Motor neuron (in vitro differentiated cells): ENCODE measurements at regions not wholly inside any gene's neighbourhood (a gene's known extent, or its start where the extent isn't known, plus 50 kb on each side); places are given as distances from the start of the nearest gene placed in this dataset.
"Not testable (repeated sequence)": the region's sequence is repeated elsewhere in the genome, so short reads cannot be mapped to it uniquely, and the experiment has no call there.

Experiments
- ATAC-seq, 8 experiments: fragments of 200-7000 bp; cut with Tn5 transposase; replicated peaks in 6 of 8; 2 replicates each; pipeline ENCODE4 v1.8.0; 2021; ENCODE audit warnings: mild to moderate bottlenecking in 8 of 8, moderate library complexity in 8 of 8
- H3K27ac ChIP-seq, 2 donors: fragments of 250-450 bp; sonication (Bioruptor Pico); 2 replicates each; pipeline ENCODE4 v1.9.0; 2021; ENCODE audit warnings: antibody characterized with exemption in 2 of 2, mild to moderate bottlenecking in 2 of 2, moderate library complexity in 1 of 2
- H3K4me1 ChIP-seq, 2 donors: fragments of 250-450 bp; sonication (Bioruptor Pico); replicated peaks in 1 of 2; 2 replicates each; pipeline ENCODE4 v1.6.1; 2021; ENCODE audit warnings: antibody characterized with exemption in 2 of 2, mild to moderate bottlenecking in 2 of 2, moderate library complexity in 1 of 2
- H3K4me3 ChIP-seq, 5 donors: fragments of 250-450 bp; sonication (Bioruptor Pico); 2 replicates each; pipeline ENCODE4 v1.9.0; 2021; ENCODE audit warnings: antibody characterized with exemption in 5 of 5, mild to moderate bottlenecking in 5 of 5, moderate library complexity in 4 of 5
- WGBS, 10 experiments: fragments of 450-650 bp; shearing (Covaris generic); methylation state at CpG; one replicate each; pipeline ENCODE4 v1.0.0; 2022; 5-methylcytosine and 5-hydroxymethylcytosine counted together
- in situ Hi-C, 9 experiments: fragments of 400-800 bp; cut with MboI; loops; one replicate each; pipeline ENCODE4 v1.15.0; 2021; ENCODE audit warnings: low sequenced_read_pairs in 9 of 9, low pct_unique_long_range_greater_than_20kb in 2 of 9; ENCODE audit not compliant: unreplicated experiment in 9 of 9

DNA sequence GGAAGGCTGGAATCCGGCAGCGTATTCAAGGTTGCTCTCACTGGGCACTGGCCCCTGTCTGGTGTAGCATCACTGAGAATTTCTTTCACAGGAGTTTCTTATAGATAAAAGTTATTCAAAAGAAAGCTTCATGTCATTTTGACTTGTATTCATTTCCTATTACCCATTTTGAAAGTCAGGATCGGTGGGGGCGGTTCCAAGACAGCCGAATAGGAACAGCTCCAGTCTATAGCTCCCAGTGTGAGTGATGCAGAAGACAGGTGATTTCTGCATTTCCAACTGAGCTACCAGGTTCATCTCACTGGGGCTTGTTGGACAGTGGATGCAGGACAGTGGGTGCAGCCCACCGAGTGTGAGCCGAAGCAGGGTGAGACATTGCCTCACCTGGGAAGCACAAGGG lies 51.5 kb upstream of the CDC42EP3 start:
- WGBS, 10 experiments = 90 to 100% (median 100%) methylated on average over 1 to 5 of the region's 7 CpGs; no CpG with 5 or more reads in 5 of the 10 experiments
- H3K27ac ChIP-seq, in situ Hi-C loops, H3K4me1 ChIP-seq, ATAC-seq, H3K4me3 ChIP-seq: not testable (repeated sequence)

DNA sequence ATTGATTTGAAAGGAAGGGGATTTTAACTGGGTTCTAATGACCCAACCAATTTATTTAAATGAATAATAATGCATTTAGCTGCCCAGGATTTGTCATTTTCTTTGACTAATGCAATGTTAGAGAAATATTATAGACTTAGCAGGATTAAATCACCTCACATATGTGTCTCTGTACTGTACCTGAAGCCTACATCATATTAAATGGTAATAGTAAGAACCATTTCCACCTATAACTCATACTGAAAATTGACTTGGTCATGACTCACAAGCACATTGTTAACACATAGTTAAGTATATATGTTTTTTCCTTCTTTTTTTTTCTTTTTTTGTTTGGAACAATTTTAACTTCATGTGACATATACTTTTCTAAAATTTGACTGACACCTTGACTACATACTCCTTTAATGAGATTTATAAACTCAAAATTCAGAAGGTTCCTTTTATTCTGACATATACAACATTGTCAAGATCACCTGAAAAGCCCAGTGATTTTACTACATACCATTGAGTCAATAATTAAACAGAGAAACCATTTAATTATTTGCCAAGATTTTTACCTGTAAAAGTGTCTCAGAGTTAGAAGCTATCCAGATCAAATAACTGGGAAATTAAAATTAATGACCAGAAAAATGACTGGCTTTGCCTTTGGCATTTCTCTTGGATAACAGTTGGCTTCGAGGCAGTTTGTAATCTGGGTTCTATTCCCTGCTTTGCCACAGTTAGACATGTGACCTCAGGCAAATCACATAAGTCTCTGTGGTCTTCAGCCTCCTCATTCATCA lies 58.8 kb upstream of the CDC42EP3 start:
- ATAC-seq = no peak
- no peaks in the 10 kb centered on the region for H3K4me1 ChIP-seq
- no peak overlapping the region for H3K4me3 ChIP-seq
- WGBS, 10 experiments = 20 to 100% (median 60%) methylated on average over 1 of the region's 1 CpG; no CpG with 5 or more reads in 1 of the 10 experiments
- in situ Hi-C loops = no loop called here
- no peak overlapping the region for H3K27ac ChIP-seq

DNA sequence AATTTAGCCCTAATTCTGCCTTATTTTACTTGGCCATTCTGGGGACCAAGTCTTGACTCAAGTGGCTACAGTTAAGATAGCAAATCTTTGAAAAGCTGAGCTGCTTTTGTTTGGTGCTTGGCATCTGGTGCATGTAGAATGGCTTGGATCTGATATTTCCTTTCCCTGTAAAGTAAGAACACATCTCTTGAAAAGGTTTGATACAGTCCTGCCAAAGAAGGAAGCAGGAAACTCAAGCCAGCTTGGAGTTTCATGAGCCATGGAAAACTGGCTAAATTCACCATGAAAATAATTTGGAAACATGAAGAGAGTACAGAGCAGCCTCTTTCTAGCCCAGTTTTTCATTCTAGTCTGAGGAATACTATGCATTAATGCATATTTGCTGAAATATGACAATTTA lies 61.0 kb upstream of the CDC42EP3 start:
- ATAC-seq, H3K27ac ChIP-seq, in situ Hi-C loops, H3K4me3 ChIP-seq, H3K4me1 ChIP-seq: not testable (repeated sequence)

DNA sequence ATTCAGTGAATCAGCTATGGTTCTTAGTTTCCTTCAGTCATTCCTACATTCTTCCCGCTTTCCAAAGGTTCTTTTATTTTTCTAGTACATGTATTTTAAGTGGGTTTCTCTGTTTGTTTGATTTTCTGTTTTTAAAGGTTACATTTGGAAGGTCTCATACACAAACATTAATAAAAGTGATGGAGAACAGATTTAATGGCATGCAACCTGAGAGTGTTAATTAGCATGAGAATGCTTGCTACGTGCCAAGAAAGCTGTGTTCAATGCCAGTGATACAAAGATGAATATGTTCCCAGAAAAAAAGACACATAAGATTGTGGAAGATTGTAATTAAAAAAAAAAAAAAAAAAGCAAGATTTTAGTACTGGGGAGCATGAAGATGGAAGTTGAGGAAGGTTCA lies 61.8 kb upstream of the CDC42EP3 start:
- no peak overlapping the region for H3K27ac ChIP-seq
- H3K4me3 ChIP-seq = no peak overlapping the region
- in situ Hi-C loops = no loop called here
- no peak for ATAC-seq
- 0 to 100% (median 73%) methylated on average over 1 to 2 of the region's 2 CpGs; no CpG with 5 or more reads in 2 of the 10 experiments for WGBS, 10 experiments
- no peaks in the 10 kb centered on the region for H3K4me1 ChIP-seq

- in situ Hi-C loops = not testable (repeated sequence)
Measured at GRCh38 chr2:37733955-37734354, 62.5 kb upstream of the CDC42EP3 start.

DNA sequence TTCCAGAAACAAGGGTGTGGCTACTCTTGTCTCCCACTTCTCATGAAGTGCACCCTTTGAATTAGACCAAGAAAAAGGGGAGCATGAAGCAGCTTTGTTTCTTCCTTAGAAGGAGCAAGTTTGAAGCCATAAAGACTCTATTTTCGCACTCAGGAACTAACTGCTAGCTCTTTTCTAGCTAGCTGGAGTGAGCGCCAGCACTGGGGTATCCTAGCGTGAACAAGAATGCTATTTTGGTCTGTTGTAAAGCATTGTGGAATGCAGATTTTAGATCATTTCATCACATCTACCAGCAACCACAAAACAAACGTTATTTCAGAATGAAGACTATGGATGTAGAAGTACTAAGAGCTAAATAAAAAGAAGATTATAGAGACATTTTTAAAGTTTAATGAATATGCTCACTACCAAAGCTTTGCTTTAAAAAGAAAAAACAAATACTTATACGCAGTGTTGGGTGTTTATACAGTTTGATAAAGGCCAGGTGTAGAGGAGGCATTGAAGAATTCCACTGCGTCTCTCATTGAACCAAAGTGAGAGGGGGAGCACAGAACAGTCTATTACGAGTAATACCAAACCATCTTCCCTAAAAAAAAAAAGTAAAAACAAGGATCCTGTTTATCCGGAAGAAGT lies 63.6 kb upstream of the CDC42EP3 start:
- H3K27ac ChIP-seq, H3K4me1 ChIP-seq, in situ Hi-C loops, H3K4me3 ChIP-seq: not testable (repeated sequence)
- ATAC-seq = peak in 2 of 8 experiments; percentile 37 to 43
- WGBS, 10 experiments = 38 to 100% (median 83%) methylated on average over 3 to 8 of the region's 8 CpGs

More at GRCh38 chr2:37733955-37734354, 62.5 kb upstream of the CDC42EP3 start:
- not testable (repeated sequence) for H3K4me3 ChIP-seq, H3K27ac ChIP-seq, H3K4me1 ChIP-seq, ATAC-seq

GRCh38 chr2:37735524-37735910 lies 64.1 kb upstream of the CDC42EP3 start:
- ATAC-seq = peak in 3 of 8 experiments; percentile 27 to 47 (median 33)
- H3K27ac ChIP-seq, in situ Hi-C loops, H3K4me1 ChIP-seq, H3K4me3 ChIP-seq: not testable (repeated sequence)

DNA sequence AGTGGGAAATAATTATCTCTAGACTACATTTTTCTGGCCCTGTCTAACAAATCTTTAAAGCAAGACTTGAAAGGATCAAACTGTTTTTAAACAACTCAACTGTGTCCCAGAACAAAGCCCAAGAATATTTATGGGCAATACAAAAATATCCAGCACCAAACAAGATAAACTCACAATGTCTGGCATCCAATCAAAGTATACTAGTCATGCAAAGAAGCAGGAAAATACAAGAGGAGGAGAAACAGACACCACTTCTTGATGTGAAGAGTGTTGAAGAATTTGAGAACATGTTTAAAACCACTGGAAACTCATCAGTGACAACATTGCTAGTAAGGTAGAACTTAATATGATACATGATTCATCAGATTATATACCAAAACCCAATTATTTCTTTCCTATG lies 66.1 kb upstream of the CDC42EP3 start:
- H3K4me1 ChIP-seq = no peaks in the 10 kb centered on the region
- no peak for ATAC-seq
- H3K27ac ChIP-seq = no peak overlapping the region
- no peak overlapping the region for H3K4me3 ChIP-seq
- in situ Hi-C loops = no loop called here

DNA sequence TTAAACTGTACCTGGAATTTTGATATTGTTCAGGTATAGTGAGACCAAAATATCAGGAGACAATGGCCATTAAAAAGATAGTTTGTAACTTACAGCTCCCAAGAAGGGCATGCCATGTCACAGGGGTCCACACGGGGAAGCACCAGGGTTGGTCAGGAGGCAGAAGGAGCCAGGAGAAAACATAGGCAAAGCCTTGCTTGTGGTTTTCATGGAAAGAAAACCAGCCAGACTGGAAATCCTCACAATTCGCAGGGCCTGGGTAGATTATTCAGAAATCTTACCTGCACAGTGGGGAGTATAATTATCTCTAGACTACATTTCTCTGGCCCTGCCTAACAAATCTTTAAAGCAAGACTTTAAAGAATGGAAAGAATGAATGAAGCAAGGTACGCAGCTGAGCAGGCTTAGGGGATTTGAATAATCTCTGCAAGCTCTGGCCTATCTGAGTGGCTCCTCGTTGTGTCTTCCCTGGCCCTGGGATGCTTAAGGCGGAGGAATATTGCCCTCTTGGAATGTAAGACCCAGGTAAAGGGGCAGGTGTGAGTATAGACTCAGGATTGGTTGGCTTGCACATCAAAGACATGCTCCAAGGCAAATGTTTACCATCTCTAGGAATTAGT lies 66.9 kb upstream of the CDC42EP3 start:
- Histone ChIP-seq H3K27ac (no peak overlapping the region), H3K4me3 (no peak overlapping the region), H3K4me1 (no peaks in the 10 kb centered on the region)
- in situ Hi-C loops = no loop called here
- no peak for ATAC-seq
- 59 to 92% (median 67%) methylated on average over 1 to 5 of the region's 5 CpGs; no CpG with 5 or more reads in 1 of the 10 experiments for WGBS, 10 experiments

- 73 to 100% (median 100%) methylated on average over 1 to 3 of the region's 4 CpGs; no CpG with 5 or more reads in 5 of the 10 experiments for WGBS, 10 experiments
- H3K4me1 ChIP-seq = no peaks in the 10 kb centered on the region
- no peak overlapping the region for H3K4me3 ChIP-seq
- no peak for ATAC-seq
- no peak overlapping the region for H3K27ac ChIP-seq
- in situ Hi-C loops = no loop called here
Measured at GRCh38 chr2:37739153-37739552, 67.7 kb upstream of the CDC42EP3 start.

GRCh38 chr2:37740164-37740739 lies 68.8 kb upstream of the CDC42EP3 start:
- WGBS, 10 experiments = 4 to 100% (median 83%) methylated on average over 1 to 3 of the region's 3 CpGs; no CpG with 5 or more reads in 2 of the 10 experiments
- in situ Hi-C loops = no loop called here
- no peaks in the 10 kb centered on the region for H3K4me1 ChIP-seq
- H3K4me3 ChIP-seq = no peak overlapping the region
- ATAC-seq = peak in 3 of 8 experiments; percentile 56 to 83 (median 76)
- no peak overlapping the region for H3K27ac ChIP-seq

GRCh38 chr2:37742286-37742685 lies 70.8 kb upstream of the CDC42EP3 start:
- in situ Hi-C loops = no loop called here
- Histone ChIP-seq H3K4me3 (no peak overlapping the region), H3K4me1 (no peaks in the 10 kb centered on the region), H3K27ac (no peak overlapping the region)
- ATAC-seq = no peak
- WGBS, 10 experiments = 0 to 100% (median 94%) methylated on average over 1 to 4 of the region's 4 CpGs; no CpG with 5 or more reads in 5 of the 10 experiments

- in situ Hi-C loops = no loop called here
- no peak overlapping the region for H3K4me3 ChIP-seq
- 40 to 100% (median 92%) methylated on average over 1 to 3 of the region's 3 CpGs; no CpG with 5 or more reads in 1 of the 10 experiments for WGBS, 10 experiments
- no peak overlapping the region for H3K27ac ChIP-seq
- ATAC-seq = no peak
- H3K4me1 ChIP-seq = no peaks in the 10 kb centered on the region
Measured at GRCh38 chr2:37744010-37744409, 72.6 kb upstream of the CDC42EP3 start.
